ENCODE measurements at regions not wholly inside any gene's neighbourhood (a gene's known extent, or its start where the extent isn't known, plus 50 kb on each side); places are given as distances from the start of the nearest gene placed in this dataset.

GRCh38 chr2:181307203-181307991 lies 149.8 kb upstream of the ITGA4 start:
- no peak for DNase-seq

DNA sequence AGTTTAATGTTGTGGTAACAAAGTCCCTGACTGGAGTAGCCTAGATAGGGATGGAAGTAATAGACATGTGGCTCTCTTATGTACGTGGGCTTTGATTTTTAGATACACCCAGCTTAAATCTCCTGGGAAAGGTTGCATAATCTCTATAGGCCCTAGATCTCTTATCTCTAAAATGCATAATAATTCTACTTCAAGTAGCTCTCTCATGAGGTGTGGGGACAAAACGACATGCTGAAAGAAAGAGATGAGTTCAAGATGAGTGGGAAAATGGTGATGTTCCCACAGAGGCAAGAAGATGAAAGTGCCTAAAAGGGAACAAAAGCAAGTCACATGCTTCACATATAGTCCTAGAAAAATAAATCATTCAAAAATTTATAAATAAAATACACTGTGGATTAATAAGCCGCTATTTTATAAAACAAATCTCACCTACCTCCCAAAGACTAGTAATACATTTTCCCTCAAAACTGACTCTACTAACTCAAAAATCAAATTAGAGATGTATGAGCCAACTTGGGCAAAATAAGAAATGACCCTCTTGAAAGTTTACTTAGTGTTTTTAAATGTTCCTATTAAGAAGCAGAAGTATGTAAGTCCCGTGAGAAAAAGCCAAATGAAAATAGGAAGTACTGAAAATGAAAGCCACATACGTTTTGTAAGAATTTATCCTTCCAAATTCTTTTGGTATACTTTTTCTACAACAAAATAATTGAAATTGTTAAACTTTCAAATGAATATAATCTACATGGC lies 148.2 kb upstream of the ITGA4 start:
- peak in 3 of 4 experiments; percentile 10 to 86 (median 85) for DNase-seq

DNA sequence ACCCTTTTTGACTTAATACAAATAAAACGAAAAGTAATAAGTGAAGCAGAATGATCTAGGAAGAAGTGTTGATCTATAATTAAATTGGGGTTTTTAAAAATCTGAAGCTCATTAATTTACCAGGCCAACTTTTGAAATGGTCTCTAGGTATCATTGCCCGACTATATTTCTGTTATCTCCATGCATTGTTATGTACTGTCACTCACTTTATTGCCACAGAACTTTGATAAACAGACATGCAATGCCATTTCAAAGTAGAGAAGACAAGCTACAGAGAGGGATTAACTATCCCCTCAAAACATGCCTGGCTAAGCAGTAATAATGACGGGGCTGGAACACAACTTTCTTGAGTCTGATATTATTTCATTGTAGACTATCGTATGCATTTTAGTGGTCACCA lies 147.6 kb upstream of the ITGA4 start:
- peak in 2 of 4 experiments; percentile 29 to 42 for DNase-seq

DNA sequence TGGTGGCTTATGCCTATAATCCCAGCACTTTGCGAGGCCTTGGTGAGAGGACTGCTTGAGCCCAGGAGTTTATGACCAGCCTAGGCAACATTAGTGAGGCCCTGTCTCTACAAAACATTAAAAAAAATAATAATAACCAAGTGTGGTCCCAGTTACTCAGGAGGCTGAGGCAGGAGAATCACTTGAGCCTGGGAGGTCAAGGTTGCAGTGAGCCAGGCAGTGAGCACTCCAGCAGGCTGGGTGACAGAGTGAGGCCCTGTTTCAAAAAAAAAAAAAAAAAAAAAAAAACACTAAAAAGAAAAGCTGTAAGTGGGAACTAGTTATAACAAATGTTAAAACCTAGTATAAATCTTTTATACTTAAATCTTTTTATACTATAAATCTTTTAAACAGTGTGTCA lies 146.2 kb upstream of the ITGA4 start:
- DNase-seq, result no peak

- DNase-seq, result peak; percentile 36 to 70 (median 56)
These were observed 145.3 kb upstream of the ITGA4 start for GRCh38 chr2:181311837-181312236.

DNA sequence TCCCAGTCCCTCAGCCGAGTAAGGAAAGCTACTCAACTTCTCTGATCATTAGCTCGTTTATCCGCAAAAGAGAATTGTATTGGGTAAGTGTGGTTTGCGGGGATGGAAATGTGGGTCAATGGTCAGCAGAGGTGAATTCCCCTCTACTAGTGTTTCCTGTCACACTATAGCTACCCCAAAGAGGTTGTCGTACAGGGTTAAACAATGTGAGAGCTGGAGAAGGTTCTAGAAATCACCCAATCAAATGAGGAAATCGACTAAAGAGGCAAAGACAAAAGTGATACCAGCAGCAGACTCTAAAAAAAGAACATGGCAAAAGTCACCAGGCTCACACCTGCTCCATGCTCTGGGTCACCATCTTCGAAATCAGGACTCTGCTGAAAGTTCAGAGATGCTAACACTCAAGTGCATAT lies 144.7 kb upstream of the ITGA4 start:
- DNase-seq, result no peak

DNA sequence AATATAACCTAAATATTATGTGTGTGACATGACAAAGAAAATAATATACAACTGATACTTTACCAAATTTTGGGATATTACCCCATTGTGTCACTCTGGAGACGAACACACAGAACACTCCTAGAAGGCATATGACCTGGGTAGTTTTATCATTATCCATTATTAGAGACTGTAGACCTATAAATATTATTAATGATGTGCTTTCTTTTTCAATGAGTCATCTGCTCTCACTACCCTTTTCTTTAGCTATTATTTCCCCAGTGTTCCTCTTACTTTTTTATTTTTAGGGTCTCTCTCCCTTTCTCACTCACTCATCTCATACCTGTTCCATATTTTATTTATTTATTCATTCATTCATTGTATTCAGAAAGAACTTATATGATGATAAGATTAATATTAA lies 143.3 kb upstream of the ITGA4 start:
- no peak for DNase-seq

DNA sequence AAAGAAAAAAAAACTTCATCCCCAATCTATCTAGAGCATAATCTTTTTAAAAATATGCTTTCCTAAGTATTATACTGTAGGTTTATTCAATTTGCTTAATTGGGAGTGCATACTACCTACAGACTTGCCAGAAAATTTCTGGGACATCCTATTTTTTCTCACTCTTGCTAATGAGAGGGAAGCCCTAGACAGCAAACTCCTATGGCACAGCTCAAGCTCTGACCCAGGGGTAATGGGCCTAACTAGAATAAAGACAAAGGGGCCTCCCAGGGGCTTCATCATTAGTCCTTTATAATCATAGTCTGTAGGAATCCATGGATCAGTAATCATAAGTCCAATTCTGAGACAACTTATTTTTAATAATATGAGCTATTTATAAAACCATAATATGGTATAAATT lies 142.6 kb upstream of the ITGA4 start:
- no peak for DNase-seq

- DNase-seq, result no peak
These were observed 139.7 kb upstream of the ITGA4 start for GRCh38 chr2:181317511-181317910.

- no peak for DNase-seq
These were observed 138.5 kb upstream of the ITGA4 start for GRCh38 chr2:181318504-181319280.

- no peak for DNase-seq
These were observed 137.9 kb upstream of the ITGA4 start for GRCh38 chr2:181319286-181319685.

- no peak for DNase-seq
These were observed 136.5 kb upstream of the ITGA4 start for GRCh38 chr2:181320638-181321037.

DNA sequence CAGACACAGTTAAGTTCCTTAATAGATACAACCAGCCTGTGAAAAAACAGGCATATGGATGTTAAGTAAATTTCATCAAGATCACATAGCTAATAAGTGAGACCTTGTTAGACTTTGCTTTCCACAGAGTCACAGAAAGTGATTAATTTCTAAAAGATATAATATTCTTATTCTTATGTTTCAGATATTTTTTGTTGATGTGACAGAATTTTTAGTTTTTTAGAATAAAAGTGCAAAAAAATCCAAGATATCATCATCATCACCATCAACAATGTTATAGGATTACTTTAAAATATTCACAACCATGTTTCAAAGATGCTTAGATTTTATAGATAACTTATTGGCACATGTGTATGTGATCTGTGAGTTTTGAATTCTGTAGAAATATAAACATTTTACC lies 132.3 kb upstream of the ITGA4 start:
- no peak for DNase-seq

- DNase-seq, result no peak
These were observed 130.5 kb upstream of the ITGA4 start for GRCh38 chr2:181326661-181327060.

DNA sequence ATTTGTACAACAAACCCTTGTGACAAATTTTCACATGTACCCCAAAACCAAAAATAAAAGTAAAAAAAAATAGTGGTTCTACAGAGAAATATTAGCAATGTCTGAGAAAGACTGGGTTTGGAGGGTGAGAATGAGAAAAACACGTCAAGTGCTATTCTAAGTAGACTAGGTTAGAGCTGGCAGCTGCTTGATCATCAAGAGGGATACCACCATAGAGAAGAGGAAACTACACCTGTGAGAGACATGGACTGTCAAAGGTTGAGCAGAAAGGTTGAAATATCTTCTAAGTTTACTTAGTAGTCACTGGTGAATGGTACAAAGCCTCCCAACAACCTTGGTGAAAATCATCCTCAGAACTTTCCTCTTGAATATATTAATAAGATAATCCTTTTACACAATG lies 126.9 kb upstream of the ITGA4 start:
- no peak for DNase-seq

DNA sequence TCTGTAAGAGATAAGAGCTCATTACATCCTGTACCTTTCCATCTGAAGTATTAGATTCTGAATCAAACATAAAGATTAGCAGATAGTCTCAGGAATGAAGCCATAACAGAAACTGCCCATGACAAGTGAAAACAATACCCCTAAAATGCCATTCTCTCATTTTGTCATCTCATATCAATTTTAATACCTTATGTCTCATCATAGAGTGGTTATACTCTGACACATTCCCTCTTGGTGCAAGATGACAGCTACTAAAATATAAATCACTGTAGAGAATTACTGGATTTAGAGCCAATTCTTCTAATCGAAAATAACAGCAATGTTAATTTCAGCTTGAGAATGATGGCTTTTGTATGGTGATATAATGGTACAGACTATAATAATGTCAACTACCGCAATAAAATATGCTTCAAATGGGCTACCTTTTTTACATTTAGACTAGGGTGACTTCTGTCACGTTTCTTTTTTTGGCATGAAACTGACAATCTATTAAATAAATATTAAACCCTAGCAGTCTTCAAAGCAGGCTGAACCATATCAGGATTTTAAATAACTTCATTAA lies 125.1 kb upstream of the ITGA4 start:
- DNase-seq, result no peak

DNA sequence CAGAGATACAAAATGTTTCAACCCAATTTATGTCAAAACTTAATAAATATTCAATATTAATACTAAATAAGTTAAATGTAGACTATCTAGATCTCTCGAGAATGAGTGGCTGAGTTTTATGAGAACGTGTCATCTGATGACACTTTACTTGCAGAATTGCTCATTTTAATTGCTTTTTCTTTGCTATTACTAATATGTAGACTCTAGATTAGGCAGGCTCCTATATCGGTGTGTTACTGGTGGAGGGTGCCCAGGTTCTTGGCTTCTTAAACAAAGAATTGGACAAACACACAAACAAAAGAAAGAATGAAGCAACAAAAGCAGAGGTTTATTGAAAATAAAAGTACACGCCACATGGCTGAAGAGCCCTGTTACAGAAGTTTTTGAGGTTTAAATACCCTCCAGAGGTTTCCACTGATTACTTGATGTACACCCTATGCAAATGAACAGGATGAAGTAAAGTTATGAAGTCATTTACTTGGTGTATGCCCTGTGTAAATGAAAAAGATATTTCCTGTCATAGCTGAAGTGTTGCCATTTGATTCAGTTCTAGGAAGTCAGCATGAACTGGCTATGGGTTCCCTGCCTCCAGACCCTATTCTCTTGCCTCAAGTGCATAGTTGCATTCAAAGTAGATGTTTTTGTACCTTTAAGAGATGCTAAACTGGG lies 122.9 kb upstream of the ITGA4 start:
- DNase-seq, result no peak

DNA sequence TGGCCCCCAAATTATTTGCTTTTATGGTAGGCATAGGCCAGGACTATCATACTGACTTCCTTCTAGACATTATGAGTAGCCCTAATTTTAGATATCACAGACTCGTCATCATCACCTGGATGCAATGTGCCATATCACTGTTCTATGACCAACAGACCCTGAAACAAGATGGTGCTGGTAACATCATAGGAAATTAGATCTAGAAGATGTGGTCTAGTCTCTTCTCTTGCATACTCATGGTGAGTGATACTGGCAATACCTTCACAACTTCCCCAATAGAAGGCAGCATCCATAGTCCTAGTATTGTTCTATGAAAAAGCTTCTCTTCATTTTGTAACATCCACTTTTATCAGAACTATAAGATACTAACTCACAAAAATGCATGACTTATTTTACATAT lies 116.3 kb upstream of the ITGA4 start:
- DNase-seq, result no peak

DNA sequence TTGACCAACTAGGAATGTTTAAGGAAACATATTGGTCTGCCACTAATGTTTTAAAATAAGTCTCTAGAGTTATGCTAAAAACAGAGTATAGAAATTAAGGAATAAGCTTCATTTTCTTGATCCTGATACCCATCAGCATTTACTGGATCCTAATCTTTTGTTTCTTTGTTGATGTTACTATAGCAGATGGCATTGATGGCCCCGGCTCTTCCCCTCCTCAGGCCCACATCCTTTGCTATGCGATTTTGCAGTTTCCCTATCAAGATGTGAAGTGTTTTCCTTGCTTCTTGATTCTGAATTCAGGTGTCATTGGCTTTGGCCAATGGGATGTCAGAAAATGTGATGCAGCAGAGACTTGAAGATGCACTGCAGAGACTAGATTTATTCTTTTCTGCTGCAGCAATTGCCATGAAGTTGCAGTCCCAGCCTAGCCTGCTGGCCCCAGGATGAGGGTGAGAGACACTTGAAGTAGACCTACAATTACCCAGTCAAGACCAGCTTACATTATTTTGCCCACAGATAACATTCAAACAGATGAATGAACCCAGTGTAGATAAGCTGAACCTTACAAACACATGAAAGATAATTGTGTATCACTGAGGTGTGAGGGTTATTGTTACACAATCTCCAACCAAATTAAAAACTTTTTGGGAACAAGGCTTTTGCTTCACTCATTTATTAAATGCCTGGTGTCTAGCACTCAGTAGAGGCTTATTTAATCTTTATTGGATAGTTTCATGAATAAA lies 115.2 kb upstream of the ITGA4 start:
- DNase-seq, result no peak

DNA sequence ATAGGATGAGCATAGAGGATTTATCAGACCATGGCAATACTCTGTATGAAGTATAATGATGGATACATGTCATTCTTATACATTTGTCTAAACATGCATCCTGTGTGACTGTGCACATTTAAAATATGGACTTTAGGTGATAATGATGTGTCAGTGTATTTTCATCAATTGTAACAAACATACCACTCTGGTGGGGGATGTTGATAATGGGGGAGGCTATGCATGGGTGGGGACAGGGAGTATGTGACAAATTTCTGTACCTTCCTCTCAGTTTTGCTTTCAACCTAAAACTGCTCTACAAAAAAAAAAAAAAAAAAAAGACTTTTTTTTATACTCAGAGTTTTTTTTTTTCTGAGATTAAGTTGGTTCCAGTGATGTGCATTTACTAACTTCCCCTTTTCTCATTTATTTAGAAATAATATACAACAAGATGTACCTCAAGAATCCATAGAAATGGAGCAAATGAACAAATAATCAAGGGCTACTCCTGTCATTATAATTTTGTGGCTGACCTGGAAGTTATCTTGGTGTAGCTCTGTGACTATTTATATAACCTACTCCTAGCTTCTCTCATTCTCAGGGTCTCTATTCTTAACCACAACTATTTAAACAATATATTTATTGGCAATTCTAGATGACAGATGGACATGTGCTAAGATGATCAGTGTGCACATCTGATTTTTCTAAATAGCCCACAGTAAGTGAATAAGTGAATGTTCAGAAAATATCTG lies 108.9 kb upstream of the ITGA4 start:
- peak in 1 of 4 experiments; percentile 11 for DNase-seq

GRCh38 chr2:181352158-181352557 lies 105.0 kb upstream of the ITGA4 start:
- peak in 3 of 4 experiments; percentile 10 to 55 (median 48) for DNase-seq
